ENCODE measurements at regions not wholly inside any gene's neighbourhood (a gene's known extent, or its start where the extent isn't known, plus 50 kb on each side); places are given as distances from the start of the nearest gene placed in this dataset.

- no peak for DNase-seq
Measured at GRCh38 chr18:55830544-55830943, 242.6 kb upstream of the TCF4 start.

GRCh38 chr18:55821219-55821618 is 233.2 kb upstream of the TCF4 start:
- DNase-seq: peak; percentile 62

- no peak for DNase-seq
Measured at GRCh38 chr18:55819448-55819847, 231.5 kb upstream of the TCF4 start.

- DNase-seq: no peak
Measured at GRCh38 chr18:55818284-55818683, 230.3 kb upstream of the TCF4 start.

- DNase-seq: no peak
Measured at GRCh38 chr18:55811925-55812324, 223.9 kb upstream of the TCF4 start.

- DNase-seq: no peak
Measured at GRCh38 chr18:55805666-55806065, 217.7 kb upstream of the TCF4 start.

GRCh38 chr18:55795101-55795669 is 207.2 kb upstream of the TCF4 start:
- no peak for DNase-seq

- DNase-seq: peak; percentile 61
Measured at GRCh38 chr18:55794288-55795052, 206.5 kb upstream of the TCF4 start.

- DNase-seq: peak; percentile 97
Measured at GRCh38 chr18:55790296-55790695, 202.3 kb upstream of the TCF4 start.

GRCh38 chr18:55787536-55788073 is 199.6 kb upstream of the TCF4 start:
- DNase-seq: peak; percentile 53

GRCh38 chr18:55786651-55787272 is 198.8 kb upstream of the TCF4 start:
- no peak for DNase-seq

- DNase-seq: no peak
Measured at GRCh38 chr18:55783921-55784320, 195.9 kb upstream of the TCF4 start.

GRCh38 chr18:55781481-55781957 is 193.5 kb upstream of the TCF4 start:
- DNase-seq: peak; percentile 78

- peak; percentile 59 for DNase-seq
Measured at GRCh38 chr18:55780586-55781071, 192.6 kb upstream of the TCF4 start.

GRCh38 chr18:55779691-55780585 is 191.9 kb upstream of the TCF4 start:
- DNase-seq: peak; percentile 45

GRCh38 chr18:55778788-55779690 is 191.0 kb upstream of the TCF4 start:
- DNase-seq: no peak

GRCh38 chr18:55777666-55778304 is 189.8 kb upstream of the TCF4 start:
- DNase-seq: no peak

- DNase-seq: no peak
Measured at GRCh38 chr18:55775972-55776371, 188.0 kb upstream of the TCF4 start.

GRCh38 chr18:55774505-55774904 is 186.5 kb upstream of the TCF4 start:
- DNase-seq: no peak

- DNase-seq: peak; percentile 51
Measured at GRCh38 chr18:55768255-55768654, 180.3 kb upstream of the TCF4 start.

GRCh38 chr18:55764386-55764785 is 176.4 kb upstream of the TCF4 start:
- DNase-seq: no peak

All from fibroblast of skin of right quadriceps (primary cell).